OCI-LY1 (cell line): ENCODE measurements at regions not wholly inside any gene's neighbourhood (a gene's known extent, or its start where the extent isn't known, plus 50 kb on each side); places are given as distances from the start of the nearest gene placed in this dataset.

Experiments used
- CTCF ChIP-seq: fragments of 200-600 bp; sonication (generic), shearing (Covaris generic); IDR thresholded peaks from 2 replicates; pipeline ENCODE4 v1.5.1; 2017; ENCODE audit warnings: mild to moderate bottlenecking, antibody characterized with exemption, low read length, moderate library complexity, mixed read lengths
- EZH2 ChIP-seq: fragments of 200-600 bp; sonication (generic), shearing (Covaris generic); IDR thresholded peaks from 2 replicates; pipeline ENCODE4 v1.8.0; 2017; ENCODE audit warnings: borderline replicate concordance, mixed run types, mild to moderate bottlenecking, antibody characterized with exemption, low read length, moderate library complexity, mixed read lengths

GRCh38 chr2:19261061-19261460, 97.4 kb downstream of the OSR1 start:
- TF ChIP-seq CTCF: no peak
- TF ChIP-seq EZH2: no peak
